ENCODE measurements at regions not wholly inside any gene's neighbourhood (a gene's known extent, or its start where the extent isn't known, plus 50 kb on each side); places are given as distances from the start of the nearest gene placed in this dataset.
"Not testable (repeated sequence)": the region's sequence is repeated elsewhere in the genome, so short reads cannot be mapped to it uniquely, and the experiment has no call there.

- peak; percentile 69 for DNase-seq (ENCODE audit: low spot score)
Observed at GRCh38 chr2:58508006-58508405, 266.9 kb upstream of the FANCL start.

DNA sequence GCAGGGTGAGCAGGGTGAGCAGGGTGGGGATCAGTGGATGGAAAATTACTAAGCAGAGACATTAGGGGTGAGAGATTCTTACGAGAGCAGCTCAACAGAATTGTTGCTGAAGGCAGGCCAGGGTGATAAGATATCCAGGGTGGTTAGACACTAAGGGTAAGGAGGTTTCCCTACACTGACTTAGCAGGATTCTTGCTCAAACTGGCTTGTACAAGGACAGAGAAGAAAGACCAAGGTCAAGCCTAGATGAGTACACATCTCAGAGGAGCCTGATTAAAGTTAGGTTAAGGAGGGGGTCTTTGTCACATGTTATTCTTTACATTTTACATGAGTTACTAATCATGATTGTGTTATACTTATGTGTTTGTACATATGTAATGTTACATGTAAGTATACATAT is 262.8 kb upstream of the FANCL start:
- no peak for DNase-seq (ENCODE audit: low spot score)

GRCh38 chr2:58502931-58503330 is 261.8 kb upstream of the FANCL start:
- DNase-seq (ENCODE audit: low spot score), result no peak

DNA sequence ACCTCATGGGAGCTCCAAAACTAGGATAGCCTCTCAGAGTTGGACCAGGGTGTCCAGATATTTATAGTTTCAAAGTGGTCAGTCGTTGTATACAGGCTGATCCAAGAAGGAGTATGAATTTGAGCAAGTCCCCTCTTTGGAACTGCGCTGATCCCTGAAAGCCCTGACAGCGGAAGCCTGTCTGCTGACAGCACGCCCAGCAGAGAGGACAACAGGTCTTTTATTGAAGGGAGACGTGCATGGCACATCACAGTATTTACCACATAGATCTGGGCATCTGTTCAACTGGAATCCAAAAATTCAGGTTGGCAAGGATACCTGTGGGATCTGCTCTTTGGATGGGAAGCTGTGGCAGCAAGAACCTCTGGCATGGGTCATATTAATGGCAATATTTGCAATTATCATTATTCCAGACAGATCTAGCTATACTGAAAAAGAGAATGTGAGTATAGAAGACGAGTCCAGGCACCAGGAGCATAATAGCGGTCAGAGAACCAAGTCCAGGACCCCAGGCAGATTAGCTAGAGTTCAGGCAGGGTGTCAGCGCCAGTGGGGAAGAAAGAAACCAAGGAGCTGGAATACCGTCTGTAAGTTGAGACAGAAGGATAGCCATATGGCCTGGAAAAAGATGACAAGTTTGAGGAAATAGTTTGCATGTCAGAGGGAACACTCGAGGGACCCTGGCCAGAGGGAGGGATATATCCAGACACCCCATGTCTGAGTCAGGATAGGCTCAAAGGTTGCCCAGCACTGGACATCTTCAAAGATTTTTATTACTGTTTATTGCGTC is 260.4 kb upstream of the FANCL start:
- DNase-seq (ENCODE audit: low spot score), result peak; percentile 47

- no peak for DNase-seq (ENCODE audit: low spot score)
Observed at GRCh38 chr2:58497168-58497567, 256.0 kb upstream of the FANCL start.

GRCh38 chr2:58495806-58496205 is 254.7 kb upstream of the FANCL start:
- DNase-seq (ENCODE audit: low spot score), result no peak

GRCh38 chr2:58494071-58494501 is 253.0 kb upstream of the FANCL start:
- no peak for DNase-seq (ENCODE audit: low spot score)

GRCh38 chr2:58484629-58485028 is 243.5 kb upstream of the FANCL start:
- no peak for DNase-seq (ENCODE audit: low spot score)

DNA sequence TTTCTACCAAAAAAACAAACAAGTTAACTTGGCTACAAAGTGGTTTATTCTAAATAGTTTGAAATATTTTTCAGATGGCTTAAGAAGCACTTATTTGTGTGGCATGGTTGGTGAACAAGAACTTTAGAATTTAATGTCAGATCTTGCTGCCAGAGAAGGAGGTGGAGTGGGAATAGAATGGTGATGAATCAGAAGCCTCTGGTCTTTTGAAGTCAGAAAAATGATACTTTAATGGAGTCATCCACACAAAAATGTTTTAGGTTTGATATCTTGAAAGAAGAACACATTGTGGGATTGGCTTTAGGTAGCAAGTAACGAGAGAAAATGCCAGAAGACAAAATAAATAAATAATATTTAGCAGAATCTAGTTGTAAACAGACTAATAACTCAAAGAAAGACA is 243.1 kb upstream of the FANCL start:
- no peak for DNase-seq (ENCODE audit: low spot score)

GRCh38 chr2:58483307-58483706 is 242.2 kb upstream of the FANCL start:
- DNase-seq (ENCODE audit: low spot score), result no peak

- no peak for DNase-seq (ENCODE audit: low spot score)
Observed at GRCh38 chr2:58481670-58482069, 240.5 kb upstream of the FANCL start.

DNA sequence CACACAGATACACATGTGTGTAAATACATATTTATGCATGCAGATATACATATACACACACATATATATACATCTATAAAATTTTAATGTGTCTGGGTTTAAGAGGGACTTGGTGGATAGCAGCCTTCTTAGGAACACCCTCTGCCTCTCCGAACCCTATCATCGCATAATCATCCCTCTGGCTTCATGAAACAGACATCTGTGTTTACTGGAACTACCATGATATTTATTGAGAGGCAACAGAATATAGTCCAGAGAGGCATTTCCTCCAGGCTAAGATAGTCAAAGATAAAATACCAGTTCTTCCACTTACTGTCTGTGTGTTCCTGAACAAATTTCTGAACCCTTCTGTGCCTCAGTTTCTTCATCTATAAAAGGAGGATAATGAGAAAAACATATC is 239.0 kb upstream of the FANCL start:
- no peak for DNase-seq (ENCODE audit: low spot score)

DNA sequence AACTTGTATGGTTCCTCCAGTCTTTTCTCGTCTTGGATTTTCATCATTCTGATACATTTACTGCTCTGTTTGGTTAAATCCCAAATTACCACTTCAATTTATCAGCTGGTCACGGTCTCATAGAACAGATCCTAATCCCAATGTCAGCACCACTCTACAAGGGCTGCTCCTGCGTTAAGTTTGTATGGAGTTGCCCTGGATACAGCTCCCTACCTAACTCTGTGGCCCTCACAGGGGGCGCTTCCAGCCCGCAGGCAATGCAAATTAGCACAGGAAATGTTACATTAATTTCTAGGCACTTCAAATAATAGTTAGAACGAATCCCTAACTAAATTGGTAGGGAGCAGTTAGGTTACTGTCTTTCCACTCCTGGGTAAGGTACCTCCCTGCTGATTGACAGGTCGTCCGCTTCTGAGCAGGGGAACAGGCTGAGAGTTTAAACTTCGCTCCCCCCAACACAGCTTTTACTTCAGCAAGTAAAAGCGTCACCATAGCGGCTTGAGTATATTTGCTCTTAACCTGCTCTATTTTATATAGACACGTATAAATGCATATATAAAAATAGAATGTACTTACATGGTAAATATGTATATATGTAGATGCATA is 238.5 kb upstream of the FANCL start:
- no peak for DNase-seq (ENCODE audit: low spot score)

- DNase-seq (ENCODE audit: low spot score), result no peak
Observed at GRCh38 chr2:58476556-58476955, 235.4 kb upstream of the FANCL start.

GRCh38 chr2:58475756-58476155 is 234.6 kb upstream of the FANCL start:
- no peak for DNase-seq (ENCODE audit: low spot score)

DNA sequence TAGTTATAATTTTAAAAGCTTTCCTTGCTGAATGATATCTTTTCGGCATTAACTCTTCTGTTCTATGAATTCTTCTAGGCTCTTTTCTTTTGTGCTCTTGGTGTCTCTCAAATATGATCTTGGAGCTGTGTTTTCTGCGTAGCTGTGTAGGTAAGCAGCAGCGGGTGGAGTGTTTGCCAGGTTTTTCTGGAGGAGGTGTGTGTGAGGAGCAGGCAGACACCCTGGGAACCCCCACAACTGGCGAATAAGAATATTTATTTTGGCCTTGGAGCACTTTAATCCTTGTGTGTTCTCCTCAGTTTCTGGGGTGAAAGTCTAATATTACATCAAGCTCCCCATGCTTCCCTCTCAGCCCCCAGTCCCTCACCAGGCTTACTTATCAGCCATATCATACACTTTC is 232.0 kb upstream of the FANCL start:
- DNase-seq (ENCODE audit: low spot score), result no peak

GRCh38 chr2:58466804-58467203 is 225.7 kb upstream of the FANCL start:
- DNase-seq (ENCODE audit: low spot score), result no peak

- DNase-seq (ENCODE audit: low spot score), result not testable (repeated sequence)
Observed at GRCh38 chr2:58466021-58466420, 224.9 kb upstream of the FANCL start.

DNA sequence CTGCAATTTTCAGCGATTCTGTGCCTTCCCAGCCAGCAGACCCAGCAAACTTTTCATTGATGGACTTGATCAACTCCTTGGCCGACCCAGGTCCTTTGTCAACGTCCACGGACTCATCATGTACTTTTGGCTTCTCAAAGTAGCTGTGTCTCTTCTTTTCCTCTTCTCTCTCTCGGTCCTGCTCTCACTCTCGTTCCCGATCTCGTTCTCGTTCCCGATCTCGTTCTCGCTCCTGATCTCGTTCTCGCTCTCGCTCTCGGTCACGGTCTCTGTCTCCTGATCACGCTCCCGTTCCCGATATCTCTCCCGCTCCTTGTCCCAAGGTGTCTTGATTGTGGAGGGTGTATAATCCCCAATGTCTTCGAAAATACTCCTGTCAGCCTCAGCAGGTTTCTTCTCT is 219.5 kb upstream of the FANCL start:
- no peak for DNase-seq (ENCODE audit: low spot score)

GRCh38 chr2:58449286-58450010 is 208.3 kb upstream of the FANCL start:
- DNase-seq (ENCODE audit: low spot score), result no peak

GRCh38 chr2:58448845-58449244 is 207.7 kb upstream of the FANCL start:
- no peak for DNase-seq (ENCODE audit: low spot score)

DNA sequence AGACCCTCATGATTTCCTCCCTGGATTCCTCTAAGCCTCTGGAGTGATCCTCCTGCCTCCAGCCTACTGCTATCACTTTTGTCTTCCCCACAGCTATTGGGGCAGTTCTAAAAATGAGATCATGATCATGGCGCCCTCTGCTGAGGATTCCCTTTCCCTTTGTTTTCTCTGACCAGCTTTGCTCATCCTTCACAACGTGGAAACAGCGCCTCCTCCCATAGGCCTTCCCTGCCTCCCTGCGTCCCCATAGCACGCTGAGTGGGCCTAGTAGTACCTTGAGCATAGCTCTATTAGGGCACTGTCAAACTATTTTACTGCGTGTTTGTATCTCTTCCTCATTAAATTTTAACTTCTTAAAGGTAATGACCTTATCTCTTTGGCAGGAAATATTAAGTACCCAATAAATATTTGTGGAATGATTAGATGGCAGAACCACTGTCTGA is 207.0 kb upstream of the FANCL start:
- peak; percentile 91 for DNase-seq (ENCODE audit: low spot score)

DNA sequence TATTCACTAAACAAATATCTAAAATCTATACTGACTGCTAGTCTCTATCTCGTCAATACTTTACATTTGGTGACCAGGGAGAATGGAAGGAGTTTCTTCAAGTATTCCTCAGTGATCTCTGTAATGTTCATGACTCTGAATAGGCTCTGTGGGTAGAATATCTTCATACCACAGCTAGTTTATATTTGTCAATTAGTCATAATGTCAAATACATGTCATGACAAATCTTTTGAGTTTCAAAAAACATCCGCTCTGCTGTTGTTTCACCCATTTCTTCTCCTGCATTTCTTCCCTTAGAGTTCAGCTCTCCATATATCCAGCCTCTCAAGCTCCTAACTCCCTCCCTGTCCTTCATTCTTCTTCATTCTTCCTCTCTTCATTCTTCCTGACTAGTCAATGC is 206.5 kb upstream of the FANCL start:
- DNase-seq (ENCODE audit: low spot score), result no peak
